ENCODE measurements at regions not wholly inside any gene's neighbourhood (a gene's known extent, or its start where the extent isn't known, plus 50 kb on each side); places are given as distances from the start of the nearest gene placed in this dataset.

GRCh38 chr9:34869390-34869789 is 88.7 kb upstream of the PHF24 start:
- TF ChIP-seq EZH2phosphoT487 (IDR thresholded peaks at IDR 0.05; ENCODE audit: borderline replicate concordance, low read depth, low read length): no peak
- TF ChIP-seq CTCF (conservative IDR thresholded peaks at IDR 0.05; ENCODE audit: low read length): peak; percentile 40
- Histone ChIP-seq H3K9me3 (ENCODE audit: low read length) (no peaks in the 10 kb centered on the region), H3K4me2 (ENCODE audit: low read length) (no peak overlapping the region), H3K27ac (ENCODE audit: low read depth, low read length, poor library complexity, severe bottlenecking) (no peak overlapping the region), H3K4me3 (ENCODE audit: low read depth, low read length, poor library complexity, severe bottlenecking) (no peak overlapping the region), H3K9me2 (ENCODE audit: insufficient read depth, low read length) (no peaks in the 10 kb centered on the region), H3K4me1 (ENCODE audit: insufficient read depth, low read length, poor library complexity, severe bottlenecking) (no peaks in the 10 kb centered on the region), H3K79me2 (ENCODE audit: insufficient read depth, low read depth, low read length) (no peaks in the 10 kb centered on the region), H4K20me1 (ENCODE audit: insufficient read depth, low read length) (no peaks in the 10 kb centered on the region), H3K36me3 (ENCODE audit: insufficient read depth, low read length) (no peaks in the 10 kb centered on the region), H2AFZ (ENCODE audit: low read length) (no peak overlapping the region)
- intact Hi-C loops (cut with micrococcal nuclease; ENCODE audit: unreplicated experiment): no loop called here
- ChIA-PET CTCF (ENCODE audit: unreplicated experiment) (no interaction called here), POLR2A (no interaction called here)
- no TSS peak for BruUV-seq (replicated peaks)
- peak; percentile 3 for DNase-seq (ENCODE audit: low spot score)

DNA sequence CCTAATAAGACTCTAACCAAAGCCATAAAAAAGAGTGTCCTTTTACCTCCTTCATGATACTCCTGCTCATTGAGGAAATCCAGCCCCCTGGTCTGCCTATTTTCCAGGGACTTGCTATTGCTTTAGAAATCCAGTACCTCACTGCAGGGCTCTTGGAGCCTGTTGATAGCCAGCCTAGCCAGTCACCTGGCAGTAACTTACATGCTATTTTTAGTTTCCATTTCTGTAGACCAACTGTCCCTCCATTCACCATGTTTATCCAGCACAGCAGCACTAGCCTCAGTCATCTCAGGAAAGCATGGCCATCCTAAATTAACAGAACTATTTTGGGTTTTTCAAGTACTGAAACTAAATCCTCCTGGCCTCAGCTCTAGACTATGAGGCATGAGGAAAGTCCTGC is 91.5 kb upstream of the PHF24 start:
- H2AFZ ChIP-seq (ENCODE audit: low read length): no peak overlapping the region
- H3K4me2 ChIP-seq (ENCODE audit: low read length): no peak overlapping the region
- no peaks in the 10 kb centered on the region for H3K79me2 ChIP-seq (ENCODE audit: insufficient read depth, low read depth, low read length)
- BruUV-seq (replicated peaks): no TSS peak
- CTCF ChIA-PET (ENCODE audit: unreplicated experiment): no interaction called here
- DNase-seq (ENCODE audit: low spot score): no peak
- POLR2A ChIA-PET: no interaction called here
- intact Hi-C loops (cut with micrococcal nuclease; ENCODE audit: unreplicated experiment): no loop called here
- H3K36me3 ChIP-seq (ENCODE audit: insufficient read depth, low read length): no peaks in the 10 kb centered on the region
- H3K9me3 ChIP-seq (ENCODE audit: low read length): no peaks in the 10 kb centered on the region
- no peak for TF ChIP-seq EZH2phosphoT487 (IDR thresholded peaks at IDR 0.05; ENCODE audit: borderline replicate concordance, low read depth, low read length)
- TF ChIP-seq CTCF (conservative IDR thresholded peaks at IDR 0.05; ENCODE audit: low read length): no peak
- H3K4me1 ChIP-seq (ENCODE audit: insufficient read depth, low read length, poor library complexity, severe bottlenecking): no peaks in the 10 kb centered on the region
- H3K9me2 ChIP-seq (ENCODE audit: insufficient read depth, low read length): no peaks in the 10 kb centered on the region
- no peak overlapping the region for H3K4me3 ChIP-seq (ENCODE audit: low read depth, low read length, poor library complexity, severe bottlenecking)
- no peak overlapping the region for H3K27ac ChIP-seq (ENCODE audit: low read depth, low read length, poor library complexity, severe bottlenecking)
- no peaks in the 10 kb centered on the region for H4K20me1 ChIP-seq (ENCODE audit: insufficient read depth, low read length)

GRCh38 chr9:34863426-34863825 is 94.7 kb upstream of the PHF24 start:
- no peak for DNase-seq (ENCODE audit: low spot score)

More at GRCh38 chr9:34863426-34863825, 94.7 kb upstream of the PHF24 start:
- no peaks in the 10 kb centered on the region for H3K79me2 ChIP-seq (ENCODE audit: insufficient read depth, low read depth, low read length)
- BruUV-seq (replicated peaks): no TSS peak
- ChIA-PET CTCF (ENCODE audit: unreplicated experiment) (no interaction called here), POLR2A (no interaction called here)
- H3K36me3 ChIP-seq (ENCODE audit: insufficient read depth, low read length): no peaks in the 10 kb centered on the region
- no peak overlapping the region for H3K4me3 ChIP-seq (ENCODE audit: low read depth, low read length, poor library complexity, severe bottlenecking)
- H4K20me1 ChIP-seq (ENCODE audit: insufficient read depth, low read length): no peaks in the 10 kb centered on the region
- no peak for TF ChIP-seq EZH2phosphoT487 (IDR thresholded peaks at IDR 0.05; ENCODE audit: borderline replicate concordance, low read depth, low read length)
- TF ChIP-seq CTCF (conservative IDR thresholded peaks at IDR 0.05; ENCODE audit: low read length): no peak
- no peaks in the 10 kb centered on the region for H3K9me3 ChIP-seq (ENCODE audit: low read length)
- no peak overlapping the region for H3K4me2 ChIP-seq (ENCODE audit: low read length)
- no peaks in the 10 kb centered on the region for H3K9me2 ChIP-seq (ENCODE audit: insufficient read depth, low read length)
- no peaks in the 10 kb centered on the region for H3K4me1 ChIP-seq (ENCODE audit: insufficient read depth, low read length, poor library complexity, severe bottlenecking)
- H2AFZ ChIP-seq (ENCODE audit: low read length): no peak overlapping the region
- intact Hi-C loops (cut with micrococcal nuclease; ENCODE audit: unreplicated experiment): no loop called here
- no peak overlapping the region for H3K27ac ChIP-seq (ENCODE audit: low read depth, low read length, poor library complexity, severe bottlenecking)

Data from OCI-LY7 (cell line).